Suprapubic skin (tissue), 4 donors: ENCODE measurements at regions not wholly inside any gene's neighbourhood (a gene's known extent, or its start where the extent isn't known, plus 50 kb on each side); places are given as distances from the start of the nearest gene placed in this dataset.

Experiments used
- DNase-seq, 2 donors: peaks; one replicate each; pipeline ENCODE4 v3.0.0-alpha.2; 2019; ENCODE audit warnings: low spot score in 2 of 2
- H3K27ac ChIP-seq: fragments of 200-600 bp; sonication (generic); one replicate; pipeline ENCODE4 v1.5.1; 2019
- H3K27me3 ChIP-seq: fragments of 200-600 bp; sonication (generic); one replicate; pipeline ENCODE4 v1.5.1; 2019
- H3K36me3 ChIP-seq: fragments of 200-600 bp; sonication (generic); one replicate; pipeline ENCODE4 v1.5.1; 2019
- H3K4me1 ChIP-seq: fragments of 200-600 bp; sonication (generic); one replicate; pipeline ENCODE4 v1.5.1; 2019
- H3K4me3 ChIP-seq: fragments of 200-600 bp; sonication (generic); one replicate; pipeline ENCODE4 v1.5.1; 2019; ENCODE audit warnings: mild to moderate bottlenecking
- H3K9me3 ChIP-seq: fragments of 200-600 bp; sonication (generic); one replicate; pipeline ENCODE4 v1.5.1; 2019
- CTCF ChIP-seq, 2 donors: fragments of 200-600 bp in 1 of 2; fragments of 450-650 bp in 1 of 2; sonication (generic) in 1 of 2; IDR thresholded peaks; one replicate each; pipeline ENCODE4 v1.5.1; 2016 to 2019; ENCODE audit warnings: antibody characterized with exemption in 2 of 2, mild to moderate bottlenecking in 1 of 2, moderate library complexity in 1 of 2
- EP300 ChIP-seq: sonication (generic); formaldehyde crosslinking; IDR thresholded peaks from one replicate; pipeline ENCODE4 v1.6.1; 2017; ENCODE audit warnings: antibody characterized with exemption
- POLR2A ChIP-seq, 2 donors: fragments of 450-650 bp; IDR thresholded peaks; one replicate each; pipeline ENCODE4 v1.6.1; 2017; ENCODE audit warnings: antibody characterized with exemption in 2 of 2, mild to moderate bottlenecking in 2 of 2, moderate library complexity in 2 of 2
- POLR2AphosphoS5 ChIP-seq, 3 donors: sonication (generic); formaldehyde crosslinking; IDR thresholded peaks; one replicate each; pipeline ENCODE4 v1.6.1; 2017; ENCODE audit warnings: antibody characterized with exemption in 3 of 3
- WGBS: methylation state at CpG from one replicate; pipeline ENCODE4 v1.1.5; 2018; 5-methylcytosine and 5-hydroxymethylcytosine counted together

- Histone ChIP-seq H3K4me3 (no peak overlapping the region), H3K27me3 (no peaks in the 10 kb centered on the region), H3K4me1 (no peaks in the 10 kb centered on the region), H3K36me3 (no peaks in the 10 kb centered on the region), H3K9me3 (no peaks in the 10 kb centered on the region), H3K27ac (no peak overlapping the region)
- DNase-seq, result no peak
- WGBS, result 44% methylated on average over 2 of the region's 2 CpGs
- TF ChIP-seq POLR2AphosphoS5 (IDR thresholded peaks at IDR 0.05) (no peak), CTCF (IDR thresholded peaks at IDR 0.05) (no peak), EP300 (no peak), POLR2A (IDR thresholded peaks at IDR 0.05) (no peak)
Measured at GRCh38 chr6:119527231-119527578, 177.6 kb upstream of the MAN1A1 start.

GRCh38 chr6:119526561-119527230, 177.1 kb upstream of the MAN1A1 start:
- Histone ChIP-seq H3K27ac (no peak overlapping the region), H3K9me3 (no peaks in the 10 kb centered on the region), H3K4me1 (no peaks in the 10 kb centered on the region), H3K27me3 (no peaks in the 10 kb centered on the region), H3K4me3 (no peak overlapping the region), H3K36me3 (no peaks in the 10 kb centered on the region)
- whole genome bisulfite sequencing, result 81% methylated on average over 7 of the region's 7 CpGs
- TF ChIP-seq CTCF (IDR thresholded peaks at IDR 0.05) (no peak), EP300 (no peak), POLR2A (IDR thresholded peaks at IDR 0.05) (no peak), POLR2AphosphoS5 (IDR thresholded peaks at IDR 0.05) (no peak)
- DNase-seq, result no peak

- no peak for TF ChIP-seq POLR2A (IDR thresholded peaks at IDR 0.05)
Measured at GRCh38 chr6:119524410-119524809, 174.8 kb upstream of the MAN1A1 start.

GRCh38 chr6:119523556-119523955, 174.0 kb upstream of the MAN1A1 start:
- H3K4me3 ChIP-seq, result no peak overlapping the region
- no peak overlapping the region for H3K27ac ChIP-seq
- 55% methylated on average over 1 of the region's 1 CpG for WGBS
- TF ChIP-seq CTCF (IDR thresholded peaks at IDR 0.05) (no peak), EP300 (no peak), POLR2AphosphoS5 (IDR thresholded peaks at IDR 0.05) (no peak), POLR2A (IDR thresholded peaks at IDR 0.05) (no peak)
- H3K27me3 ChIP-seq, result no peaks in the 10 kb centered on the region
- H3K9me3 ChIP-seq, result no peaks in the 10 kb centered on the region
- no peak for DNase-seq
- H3K36me3 ChIP-seq, result no peaks in the 10 kb centered on the region
- H3K4me1 ChIP-seq, result no peaks in the 10 kb centered on the region

More at GRCh38 chr6:119524410-119524809, 174.8 kb upstream of the MAN1A1 start:
- Histone ChIP-seq H3K27ac (no peak overlapping the region), H3K36me3 (no peaks in the 10 kb centered on the region), H3K4me3 (no peak overlapping the region), H3K4me1 (no peaks in the 10 kb centered on the region), H3K27me3 (no peaks in the 10 kb centered on the region), H3K9me3 (no peaks in the 10 kb centered on the region)
- 94% methylated on average over 1 of the region's 1 CpG for WGBS
- no peak for DNase-seq

- Histone ChIP-seq H3K4me1 (no peaks in the 10 kb centered on the region), H3K27me3 (no peaks in the 10 kb centered on the region), H3K36me3 (no peaks in the 10 kb centered on the region), H3K27ac (no peak overlapping the region), H3K4me3 (no peak overlapping the region), H3K9me3 (no peaks in the 10 kb centered on the region)
- WGBS, result 96% methylated on average over 1 of the region's 1 CpG
- DNase-seq, result no peak
- TF ChIP-seq CTCF (IDR thresholded peaks at IDR 0.05) (no peak), EP300 (no peak), POLR2AphosphoS5 (IDR thresholded peaks at IDR 0.05) (no peak), POLR2A (IDR thresholded peaks at IDR 0.05) (no peak)
Measured at GRCh38 chr6:119521251-119521650, 171.7 kb upstream of the MAN1A1 start.

- Histone ChIP-seq H3K36me3 (no peaks in the 10 kb centered on the region), H3K4me3 (no peak overlapping the region), H3K4me1 (no peaks in the 10 kb centered on the region), H3K27ac (no peak overlapping the region), H3K9me3 (no peaks in the 10 kb centered on the region), H3K27me3 (no peaks in the 10 kb centered on the region)
- no peak for DNase-seq
- TF ChIP-seq POLR2A (IDR thresholded peaks at IDR 0.05) (no peak), POLR2AphosphoS5 (IDR thresholded peaks at IDR 0.05) (no peak)
Measured at GRCh38 chr6:119517428-119517827, 167.9 kb upstream of the MAN1A1 start.
